Non-pigmented ciliary epithelial cell (primary cell): ENCODE measurements at regions not wholly inside any gene's neighbourhood (a gene's known extent, or its start where the extent isn't known, plus 50 kb on each side); places are given as distances from the start of the nearest gene placed in this dataset.
A peak's percentile ranks its signal among the peaks of the same experiment; 100 is the strongest.

Experiments
- DNase-seq: peaks from one replicate; pipeline ENCODE4 v3.0.0-alpha.2; 2010; ENCODE audit warnings: low read depth

DNA sequence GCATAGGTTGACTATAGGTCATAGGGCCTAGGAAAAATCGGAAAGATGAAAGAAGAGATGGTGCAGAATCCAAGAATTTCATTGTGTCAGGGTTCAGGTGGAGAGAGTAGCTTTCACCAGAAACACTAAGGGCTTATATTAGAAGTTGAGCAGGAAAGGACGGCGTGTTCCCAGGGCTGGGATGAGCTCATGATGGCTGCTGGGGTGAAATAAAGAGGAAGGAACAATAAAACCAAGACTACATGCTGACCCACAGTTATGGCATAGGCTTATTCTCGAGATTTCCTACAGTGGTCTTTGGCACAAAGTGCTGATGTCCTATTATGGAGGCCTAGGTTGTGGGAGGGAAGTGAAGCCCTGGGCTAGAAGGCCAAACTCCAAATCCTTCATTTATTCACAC lies 195.8 kb downstream of the PTEN start:
- DNase-seq, result no peak

DNA sequence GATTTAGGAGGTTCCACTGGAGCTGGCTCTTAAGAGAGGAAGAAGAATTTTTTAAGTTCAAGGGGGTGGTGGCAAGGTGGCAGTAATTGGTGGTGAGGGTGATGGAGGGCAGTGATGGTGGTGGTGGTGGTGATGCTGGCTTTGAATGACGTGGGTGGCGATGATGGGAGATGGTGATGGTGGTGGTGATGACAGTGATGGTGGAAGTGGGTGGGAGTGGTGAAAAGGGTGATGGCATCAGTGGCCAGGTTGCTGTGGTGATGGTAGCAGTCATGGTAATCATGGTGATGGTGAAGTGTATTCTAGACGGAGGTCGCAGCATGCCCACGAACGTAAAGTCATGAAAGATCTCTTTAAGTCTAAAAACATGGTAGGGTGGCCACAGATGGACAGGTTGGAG lies 197.3 kb downstream of the PTEN start:
- DNase-seq, result no peak

DNA sequence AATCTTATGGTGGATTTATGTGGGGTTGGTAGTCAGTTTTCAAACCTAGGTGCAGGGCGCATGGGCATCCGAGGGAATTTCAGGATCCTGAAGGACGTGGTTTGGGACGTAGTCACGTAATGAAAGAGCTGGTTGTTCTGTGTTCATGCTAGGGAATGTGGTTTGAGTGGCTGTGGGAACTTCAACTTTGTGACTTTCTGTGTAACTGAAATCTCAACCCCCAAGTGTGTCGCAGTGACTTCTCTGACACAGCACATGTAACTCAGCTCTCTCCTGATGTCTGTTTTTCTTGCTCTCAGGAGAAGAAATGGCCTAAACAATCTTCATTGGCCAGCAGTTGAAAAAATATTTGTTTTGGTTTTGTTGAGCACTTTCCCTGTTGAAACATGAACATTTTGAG lies 199.0 kb downstream of the PTEN start:
- DNase-seq, result no peak

DNA sequence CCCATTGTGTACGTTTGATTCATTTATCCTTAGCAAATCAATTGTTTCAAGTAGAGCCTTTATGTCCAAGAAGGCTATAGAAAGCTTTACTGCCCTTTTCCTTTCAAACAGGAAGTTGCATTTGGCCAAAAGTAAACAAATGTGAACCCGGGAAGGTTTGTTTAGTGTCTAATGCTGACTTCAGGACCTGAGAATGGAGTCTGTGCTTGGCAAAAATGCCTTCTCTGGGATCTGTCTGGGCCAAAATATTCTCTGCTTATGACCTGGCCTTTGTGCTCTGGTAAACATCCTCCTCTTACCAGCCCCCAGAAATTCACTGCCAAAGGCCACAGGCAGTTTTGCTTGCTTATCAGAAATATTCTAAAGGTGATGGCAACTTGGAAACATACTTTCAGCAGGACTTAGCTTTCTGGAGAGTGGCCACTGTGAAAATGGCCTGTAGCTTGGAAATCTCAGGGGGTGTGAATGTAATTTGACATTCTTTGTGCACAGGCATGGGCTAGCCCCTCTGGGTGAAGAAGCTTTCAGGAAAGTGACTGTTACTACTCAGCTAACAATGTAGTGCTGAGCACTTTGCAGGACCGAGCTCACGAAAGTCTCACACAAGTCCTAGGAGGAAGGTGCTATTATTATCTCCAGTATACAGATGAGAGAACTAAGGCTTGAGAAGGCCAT lies 199.5 kb downstream of the PTEN start:
- DNase-seq, result no peak

DNA sequence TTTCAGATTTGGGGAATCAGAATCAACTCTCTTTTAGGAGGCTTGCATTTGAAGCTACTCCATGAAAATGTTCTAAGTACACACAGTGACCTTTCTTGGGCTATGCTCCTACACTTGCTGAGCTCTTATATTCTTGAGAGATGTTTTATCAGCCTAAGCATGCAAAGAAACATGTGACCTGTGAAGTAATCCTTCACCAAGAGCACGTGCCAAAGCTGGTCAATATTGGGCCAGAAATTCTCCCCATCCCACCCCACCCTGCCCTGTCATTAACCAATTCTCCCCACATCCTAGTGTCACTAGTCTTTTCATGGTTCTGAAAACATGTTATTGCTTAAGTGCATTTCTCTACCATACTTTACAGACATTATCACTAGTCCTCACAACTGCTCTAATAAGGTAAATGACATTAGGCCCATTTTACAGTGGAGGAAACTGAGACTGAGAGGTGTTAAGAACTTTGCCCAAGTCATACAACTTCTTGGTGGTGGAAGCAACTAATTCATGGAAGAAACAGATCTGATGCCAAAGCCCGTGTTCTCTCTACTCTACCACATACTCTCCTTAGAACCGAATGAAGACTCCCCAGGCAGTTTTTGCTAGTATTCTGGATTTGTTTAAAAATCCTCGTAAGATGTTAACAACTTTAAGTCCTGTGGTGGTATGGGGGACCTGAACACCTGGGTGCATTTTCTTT lies 200.6 kb downstream of the PTEN start:
- no peak for DNase-seq

DNA sequence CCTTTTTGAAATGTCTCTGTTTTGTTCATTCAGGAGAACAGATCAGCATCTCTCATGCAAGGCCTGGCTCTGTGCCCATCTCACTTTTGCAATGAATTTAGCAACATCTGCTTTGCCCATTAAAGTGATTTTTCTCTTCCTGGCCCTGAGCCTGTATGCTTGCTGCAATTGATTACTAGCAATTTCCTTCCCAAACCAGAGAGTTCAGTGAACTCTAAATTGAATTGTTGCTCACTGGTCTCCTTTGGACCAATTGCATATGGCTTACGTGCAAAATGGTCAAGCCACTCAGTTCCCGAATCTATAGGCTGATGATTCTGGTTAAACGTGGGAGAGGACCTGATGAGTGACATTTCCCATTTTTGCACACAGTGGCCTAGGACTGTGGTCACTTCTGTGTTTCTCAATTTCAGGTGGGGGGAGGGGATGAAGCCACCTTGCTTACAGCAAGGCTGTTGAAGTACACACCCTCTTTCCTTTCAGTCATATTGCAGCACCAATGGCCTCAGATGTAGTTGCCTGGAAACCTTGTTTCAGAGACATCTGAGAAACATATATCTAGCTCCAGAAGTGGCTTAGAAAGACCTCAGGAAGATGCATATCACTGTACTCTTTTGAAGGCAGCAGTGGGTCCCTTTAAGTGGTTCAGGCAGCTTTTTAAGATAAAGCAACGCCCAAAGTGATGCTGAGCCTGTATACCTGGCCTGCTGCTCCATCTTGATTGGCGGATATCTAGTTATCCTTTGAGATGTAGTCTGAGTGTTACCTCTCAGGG lies 201.4 kb downstream of the PTEN start:
- no peak for DNase-seq

DNA sequence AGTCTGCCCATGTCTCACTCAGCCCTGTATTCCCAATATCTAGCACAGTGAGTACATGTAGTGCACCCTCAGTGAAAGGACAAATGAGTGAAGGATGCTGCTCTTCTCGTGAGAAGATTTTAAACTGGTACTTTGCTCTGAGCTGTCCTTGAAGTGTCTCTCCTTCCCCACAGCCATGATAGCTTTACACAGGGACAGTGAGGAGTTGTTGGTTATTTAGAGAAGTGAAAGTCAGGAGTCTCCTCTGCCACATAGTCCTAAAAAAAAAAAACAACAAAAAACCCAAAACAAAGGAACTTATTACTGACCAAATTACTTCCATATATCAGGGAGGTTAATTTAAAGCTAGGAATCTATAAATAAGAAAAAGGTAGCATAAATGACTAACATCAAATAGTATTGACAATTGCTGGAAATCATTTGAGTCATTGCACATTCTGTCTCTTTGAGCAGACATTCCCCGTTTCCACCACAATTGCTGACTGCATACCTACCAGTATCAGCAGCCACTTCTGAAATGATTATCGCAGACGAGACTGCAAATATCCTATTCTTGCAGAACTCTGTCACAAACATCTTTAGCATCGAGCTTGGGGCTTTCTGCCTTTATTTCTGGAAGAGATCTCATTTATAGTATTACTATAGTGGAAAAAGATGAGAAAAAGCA lies 202.1 kb downstream of the PTEN start:
- no peak for DNase-seq

DNA sequence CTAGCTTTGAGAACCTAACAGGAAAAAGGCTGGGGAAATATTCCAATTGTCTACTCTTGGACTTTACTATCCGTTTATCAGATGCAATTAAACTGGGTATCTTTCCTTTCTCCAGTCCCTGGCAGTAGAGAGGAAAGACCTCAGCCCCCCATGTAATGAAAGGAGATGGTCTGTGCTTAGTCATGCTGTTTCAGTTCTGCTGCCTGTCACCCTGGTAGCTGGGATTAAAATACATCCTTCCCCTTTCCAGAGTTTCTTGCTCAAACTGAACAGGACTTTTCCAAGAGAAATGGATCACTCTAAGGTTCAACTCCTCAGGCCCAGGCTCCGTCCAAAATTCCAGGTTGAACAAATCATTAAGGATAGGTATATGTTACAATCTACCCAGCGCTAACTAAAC lies 202.9 kb downstream of the PTEN start:
- no peak for DNase-seq

DNA sequence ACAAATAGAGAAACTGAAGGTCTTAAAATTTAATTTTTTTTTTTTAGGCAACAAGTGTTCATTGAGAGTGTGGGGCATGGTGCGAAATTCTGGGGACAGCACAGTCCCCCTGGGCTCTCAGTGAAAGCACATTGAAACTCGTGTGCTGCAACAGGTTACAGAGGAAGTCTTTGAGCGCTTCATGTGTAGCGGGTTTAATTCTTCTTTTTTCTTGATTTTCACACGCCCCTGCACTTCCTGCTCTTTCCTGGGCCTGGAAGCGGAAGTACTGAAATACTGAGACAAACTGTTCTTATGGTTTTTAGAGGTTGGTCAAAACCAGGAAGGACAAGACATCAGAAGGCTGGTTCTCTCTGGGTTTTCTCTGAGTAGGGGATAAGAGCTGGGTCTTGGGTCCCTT lies 203.5 kb downstream of the PTEN start:
- no peak for DNase-seq

DNA sequence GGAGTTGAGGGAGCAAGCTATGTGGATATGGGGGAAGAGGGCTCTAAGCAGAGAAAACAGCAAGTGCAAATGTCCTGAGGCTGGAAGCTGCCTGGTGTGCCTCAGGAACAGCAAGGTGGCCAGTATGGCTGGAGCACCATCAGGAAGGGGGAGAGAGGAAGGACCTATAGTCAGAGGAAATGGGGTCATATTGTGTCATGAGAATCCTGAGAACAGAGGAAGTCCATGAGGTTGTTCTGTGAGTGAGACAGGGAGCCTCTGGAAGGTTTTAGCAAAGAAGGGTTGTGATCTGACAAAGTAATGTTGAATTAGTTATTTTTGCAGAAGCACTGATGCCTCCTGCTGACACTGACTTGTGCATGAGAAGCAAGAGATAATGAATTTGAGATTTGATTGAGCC lies 204.3 kb downstream of the PTEN start:
- DNase-seq, result no peak

DNA sequence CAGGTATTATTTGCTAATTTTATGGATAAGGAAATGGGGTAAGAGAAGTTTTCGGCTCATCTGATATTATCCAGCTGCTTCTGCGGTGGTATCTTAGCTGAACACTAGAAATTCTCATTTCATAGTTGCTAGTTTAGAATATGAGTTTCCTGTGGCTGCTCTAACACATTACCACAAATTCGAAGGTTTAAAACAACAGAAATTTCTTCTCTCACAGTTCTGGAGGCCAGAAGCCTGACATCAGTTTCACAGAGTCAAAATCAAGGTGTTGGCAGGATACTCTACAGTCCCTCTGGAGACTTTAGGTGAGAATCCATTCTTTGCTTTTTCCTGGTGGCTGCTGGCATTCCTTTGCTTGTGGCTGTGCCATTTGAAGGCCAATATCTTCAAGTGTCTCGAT lies 205.9 kb downstream of the PTEN start:
- DNase-seq, result no peak

DNA sequence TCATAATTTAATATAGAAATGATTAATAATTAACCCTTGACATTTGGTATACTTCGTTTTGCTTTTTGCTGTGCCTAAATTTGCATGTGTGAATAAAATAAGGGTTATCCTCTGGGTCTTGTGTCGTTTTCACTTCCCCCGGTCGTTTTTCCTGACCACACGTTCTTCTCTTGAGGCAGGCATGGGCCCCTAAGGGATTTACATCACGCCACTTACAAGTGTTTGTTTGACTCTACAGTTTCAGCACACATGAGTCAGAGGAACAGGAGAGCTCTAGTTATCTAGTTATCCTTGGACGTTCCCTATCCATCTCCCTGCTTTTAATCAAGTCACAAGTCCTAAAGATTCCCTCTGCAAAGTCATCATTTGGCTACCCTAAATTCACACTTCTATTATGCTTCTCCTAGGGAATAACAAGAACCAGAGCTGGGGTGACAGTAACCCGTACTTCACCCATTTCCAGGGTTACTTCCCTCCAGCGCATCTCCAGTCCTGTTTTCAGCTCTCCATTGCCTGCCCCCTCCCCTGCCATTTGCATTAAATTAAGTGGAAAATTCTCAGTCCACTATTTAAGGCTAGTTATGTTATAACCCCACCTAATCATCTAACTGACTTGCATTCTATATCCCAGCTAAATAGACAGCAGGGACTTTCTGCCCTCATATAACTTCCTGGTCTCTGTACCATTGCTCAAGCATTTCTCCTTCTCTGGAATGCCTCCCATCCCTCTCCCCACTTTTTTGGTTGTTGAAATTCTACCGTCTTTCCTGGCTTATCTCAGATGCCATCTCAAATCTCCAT lies 206.9 kb downstream of the PTEN start:
- no peak for DNase-seq

DNA sequence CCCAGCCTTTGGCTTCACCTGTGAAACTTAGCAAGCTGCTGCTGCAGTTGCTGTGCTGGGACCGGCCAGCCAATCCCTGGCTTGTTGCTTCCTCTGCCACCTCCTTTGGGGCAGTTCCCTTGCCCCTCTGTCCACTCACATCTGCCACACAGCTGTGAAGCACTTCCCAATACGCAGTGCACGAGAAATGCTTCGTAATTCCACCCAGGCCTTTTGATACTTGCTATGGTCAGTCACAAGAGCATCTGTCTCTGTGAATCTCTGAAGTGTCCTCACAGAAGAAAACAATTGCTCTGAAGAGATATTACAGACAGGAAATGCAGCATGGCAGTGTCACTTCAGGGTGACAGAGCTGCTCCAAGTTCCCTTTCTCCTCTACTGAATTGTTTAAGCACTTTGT lies 208.5 kb downstream of the PTEN start:
- no peak for DNase-seq

DNA sequence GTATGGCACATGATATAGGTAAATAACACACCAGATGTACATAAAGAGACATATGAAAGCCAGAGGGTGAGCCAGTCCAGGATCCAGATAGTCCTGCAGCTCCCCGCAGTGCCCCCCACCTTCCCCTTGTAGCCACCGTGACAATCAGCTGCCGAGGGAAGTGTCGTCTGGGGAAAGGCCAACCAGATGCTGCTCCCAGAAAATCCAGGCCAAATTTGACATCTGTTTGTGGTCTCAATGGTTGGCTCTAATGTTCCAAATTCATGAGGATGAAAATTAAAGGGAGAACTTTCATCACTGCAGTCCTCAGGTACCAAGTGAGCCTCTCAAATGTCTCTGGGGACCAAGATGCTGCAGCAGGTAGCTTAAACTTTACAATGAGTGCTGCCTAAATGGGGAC lies 210.3 kb downstream of the PTEN start:
- DNase-seq, result no peak

DNA sequence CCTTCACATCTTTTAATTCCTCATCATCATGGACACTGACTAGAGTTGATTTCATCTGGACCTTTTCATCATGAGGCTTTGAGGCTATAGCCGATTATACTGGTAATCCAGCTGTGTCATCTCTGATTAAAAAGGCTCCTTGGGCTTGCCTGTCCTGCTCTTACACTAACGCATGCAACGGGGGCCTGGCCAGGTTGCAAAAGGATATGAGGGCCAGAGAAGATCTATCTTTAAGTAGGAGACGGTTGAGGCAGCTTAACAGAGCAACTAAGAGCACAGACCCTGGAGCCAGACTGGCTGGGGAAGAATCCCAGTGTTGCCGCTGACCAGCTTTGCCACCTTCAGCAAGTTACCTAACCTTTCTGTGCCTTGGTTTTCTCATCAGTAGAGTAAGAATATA lies 211.5 kb downstream of the PTEN start:
- no peak for DNase-seq

DNA sequence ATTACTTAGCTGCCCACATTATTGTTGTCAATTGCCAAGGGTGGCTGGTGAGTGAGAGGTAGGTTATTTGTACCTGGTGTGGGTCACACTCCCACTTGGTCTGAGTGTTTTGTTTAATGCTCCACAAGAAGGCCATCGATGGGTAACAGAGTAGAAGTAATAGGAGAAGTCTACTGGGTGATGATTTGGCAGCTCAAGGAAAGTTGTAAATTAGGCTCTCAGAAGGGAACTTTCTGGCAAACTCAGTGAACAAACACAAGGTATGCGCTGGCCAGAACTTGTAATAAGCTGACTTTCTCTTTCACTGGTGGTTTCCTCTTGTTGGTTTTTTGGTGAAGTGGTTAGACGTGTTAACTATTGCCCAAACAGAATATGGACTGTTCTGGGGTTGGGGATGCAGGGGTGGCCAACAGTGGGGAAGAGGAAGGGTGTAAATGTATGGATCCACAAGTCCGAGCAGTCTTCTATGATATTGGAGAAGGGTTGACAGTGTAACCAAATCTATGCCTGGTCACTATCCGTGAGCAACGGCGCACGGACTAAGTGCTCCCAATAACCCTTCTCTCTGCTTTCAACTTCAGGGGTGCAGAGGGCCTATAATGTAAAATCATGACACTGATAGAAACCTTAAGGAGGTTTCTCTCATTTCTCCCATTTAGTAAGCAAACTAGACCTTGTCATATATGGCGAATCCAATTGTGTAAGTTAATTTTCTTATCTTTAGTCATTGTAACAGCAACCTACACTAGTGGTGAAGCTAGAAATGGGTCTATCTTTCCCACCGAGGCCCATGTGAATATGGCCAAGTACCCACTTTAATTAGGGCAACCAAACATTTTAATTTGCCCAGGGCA lies 212.8 kb downstream of the PTEN start:
- no peak for DNase-seq

DNA sequence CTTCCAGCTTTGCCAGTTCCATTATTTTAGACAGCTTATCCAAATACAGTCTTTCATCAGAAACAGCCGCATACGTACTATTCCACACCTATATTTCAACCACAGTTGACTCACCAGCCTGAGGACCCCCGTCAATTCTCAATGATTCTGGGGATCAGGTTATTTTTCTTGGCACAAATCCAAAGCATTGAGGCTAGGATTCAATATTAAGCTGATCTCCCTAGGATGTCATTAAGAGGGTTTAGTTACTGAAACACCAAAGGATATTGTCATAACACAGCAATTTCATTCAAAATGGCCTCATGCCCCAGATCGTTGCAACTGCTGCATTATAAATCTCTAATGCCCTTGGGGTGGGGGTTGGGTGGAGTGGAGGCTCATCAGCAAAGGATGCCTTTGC lies 214.6 kb downstream of the PTEN start:
- no peak for DNase-seq

DNA sequence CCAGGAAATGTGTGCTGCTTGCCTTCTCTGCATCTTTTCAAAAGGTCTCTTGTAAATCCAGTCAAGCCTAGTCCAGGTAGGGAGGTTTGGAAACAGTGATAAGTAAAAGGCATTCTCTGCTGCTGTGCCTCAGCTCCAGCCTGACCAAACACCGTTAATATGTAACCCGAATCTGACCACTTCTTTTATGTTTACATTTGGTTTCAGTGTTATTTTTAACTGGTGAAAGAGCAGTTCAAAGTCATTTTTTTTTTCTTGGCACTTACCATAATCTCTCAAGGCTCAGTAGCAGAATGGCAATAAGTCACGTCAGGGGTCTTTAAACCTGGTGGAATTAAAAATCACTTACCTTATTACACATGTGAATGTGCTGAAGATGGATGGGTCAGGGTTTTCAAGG lies 216.8 kb downstream of the PTEN start:
- DNase-seq, result peak; percentile 22

DNA sequence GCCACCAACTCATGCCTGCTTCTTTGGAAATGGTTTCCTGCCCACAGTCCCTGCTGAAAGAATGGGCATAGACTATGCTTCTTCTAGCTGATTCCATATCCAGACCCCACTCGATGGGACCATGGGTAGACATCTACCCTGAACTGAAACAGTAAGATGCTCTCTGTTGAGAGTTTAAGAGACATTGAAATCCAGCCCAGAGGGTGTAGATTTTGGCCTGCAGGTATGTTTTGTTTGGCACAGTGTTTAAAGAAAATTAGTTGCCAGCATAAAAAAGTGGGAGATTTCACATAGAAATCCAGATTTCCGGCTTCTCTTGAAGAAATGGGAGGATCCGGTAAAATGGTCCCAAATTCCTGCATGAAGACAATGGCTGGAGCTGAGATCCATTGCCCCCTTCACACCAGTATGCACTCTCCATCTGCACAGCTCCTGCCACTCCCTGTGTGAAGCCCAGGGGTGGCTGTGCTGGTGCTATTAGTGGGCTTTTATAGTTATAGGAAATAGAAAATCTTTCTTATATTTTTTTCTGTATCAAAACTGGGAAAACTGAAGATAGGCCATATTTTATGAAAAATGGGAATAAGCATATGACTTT lies 218.1 kb downstream of the PTEN start:
- no peak for DNase-seq

DNA sequence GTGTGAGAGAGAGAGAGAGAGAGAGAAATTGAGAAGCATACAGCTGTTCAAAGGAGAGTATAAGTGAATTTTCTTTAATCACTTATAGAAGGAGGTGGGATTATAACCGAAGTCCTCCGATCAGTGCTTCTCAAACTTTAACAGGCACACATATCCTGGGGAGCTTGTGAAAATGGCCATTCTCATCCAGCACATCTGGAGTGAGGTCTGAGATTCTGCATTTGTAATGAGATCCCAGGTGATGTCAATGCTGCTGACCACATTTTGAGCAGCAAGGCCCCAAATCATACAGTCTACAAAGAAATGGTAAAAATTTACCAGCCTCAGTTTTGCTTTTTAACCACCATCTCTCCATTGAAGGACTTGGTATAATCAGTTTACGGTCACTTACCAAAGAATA lies 219.0 kb downstream of the PTEN start:
- DNase-seq, result no peak
